ENCODE measurements at regions not wholly inside any gene's neighbourhood (a gene's known extent, or its start where the extent isn't known, plus 50 kb on each side); places are given as distances from the start of the nearest gene placed in this dataset.

GRCh38 chr9:89749500-89750116 lies 144.8 kb downstream of the GADD45G start:
- no peak for DNase-seq

- no peak for DNase-seq
Observed at GRCh38 chr9:89750117-89750791, 145.4 kb downstream of the GADD45G start.

GRCh38 chr9:89751079-89751825 lies 146.4 kb downstream of the GADD45G start:
- DNase-seq = no peak

- no peak for DNase-seq
Observed at GRCh38 chr9:89752154-89752553, 147.3 kb downstream of the GADD45G start.

GRCh38 chr9:89753472-89754055 lies 148.8 kb downstream of the GADD45G start:
- no peak for DNase-seq

- DNase-seq = no peak
Observed at GRCh38 chr9:89754193-89754592, 149.4 kb downstream of the GADD45G start.

- no peak for DNase-seq
Observed at GRCh38 chr9:89755821-89756220, 151.0 kb downstream of the GADD45G start.

- DNase-seq = no peak
Observed at GRCh38 chr9:89756891-89757537, 152.2 kb downstream of the GADD45G start.

- no peak for DNase-seq
Observed at GRCh38 chr9:89757776-89758528, 153.1 kb downstream of the GADD45G start.

- no peak for DNase-seq
Observed at GRCh38 chr9:89759572-89759971, 154.8 kb downstream of the GADD45G start.

GRCh38 chr9:89760123-89760522 lies 155.3 kb downstream of the GADD45G start:
- DNase-seq = no peak

- no peak for DNase-seq
Observed at GRCh38 chr9:89764217-89764616, 159.4 kb downstream of the GADD45G start.

GRCh38 chr9:89765211-89765946 lies 160.6 kb downstream of the GADD45G start:
- no peak for DNase-seq

GRCh38 chr9:89766991-89767390 lies 162.2 kb downstream of the GADD45G start:
- DNase-seq = no peak

- no peak for DNase-seq
Observed at GRCh38 chr9:89768051-89768450, 163.2 kb downstream of the GADD45G start.

- no peak for DNase-seq
Observed at GRCh38 chr9:89768650-89769071, 163.8 kb downstream of the GADD45G start.

- DNase-seq = no peak
Observed at GRCh38 chr9:89770531-89771174, 165.8 kb downstream of the GADD45G start.

GRCh38 chr9:89771205-89771604 lies 166.4 kb downstream of the GADD45G start:
- DNase-seq = no peak

- DNase-seq = no peak
Observed at GRCh38 chr9:89773170-89773569, 168.4 kb downstream of the GADD45G start.

- DNase-seq = no peak
Observed at GRCh38 chr9:89774858-89775370, 170.1 kb downstream of the GADD45G start.

GRCh38 chr9:89775641-89776040 lies 170.8 kb downstream of the GADD45G start:
- DNase-seq = no peak
